CD4-positive, alpha-beta T cell treated with Interleukin-6 for 4 hours (primary cell): ENCODE measurements at regions not wholly inside any gene's neighbourhood (a gene's known extent, or its start where the extent isn't known, plus 50 kb on each side); places are given as distances from the start of the nearest gene placed in this dataset.
"Not testable (repeated sequence)": the region's sequence is repeated elsewhere in the genome, so short reads cannot be mapped to it uniquely, and the experiment has no call there.

Experiments used
- DNase-seq: peaks from one replicate; pipeline ENCODE4 v3.0.0-alpha.2; 2020; ENCODE audit warnings: mixed read lengths

DNA sequence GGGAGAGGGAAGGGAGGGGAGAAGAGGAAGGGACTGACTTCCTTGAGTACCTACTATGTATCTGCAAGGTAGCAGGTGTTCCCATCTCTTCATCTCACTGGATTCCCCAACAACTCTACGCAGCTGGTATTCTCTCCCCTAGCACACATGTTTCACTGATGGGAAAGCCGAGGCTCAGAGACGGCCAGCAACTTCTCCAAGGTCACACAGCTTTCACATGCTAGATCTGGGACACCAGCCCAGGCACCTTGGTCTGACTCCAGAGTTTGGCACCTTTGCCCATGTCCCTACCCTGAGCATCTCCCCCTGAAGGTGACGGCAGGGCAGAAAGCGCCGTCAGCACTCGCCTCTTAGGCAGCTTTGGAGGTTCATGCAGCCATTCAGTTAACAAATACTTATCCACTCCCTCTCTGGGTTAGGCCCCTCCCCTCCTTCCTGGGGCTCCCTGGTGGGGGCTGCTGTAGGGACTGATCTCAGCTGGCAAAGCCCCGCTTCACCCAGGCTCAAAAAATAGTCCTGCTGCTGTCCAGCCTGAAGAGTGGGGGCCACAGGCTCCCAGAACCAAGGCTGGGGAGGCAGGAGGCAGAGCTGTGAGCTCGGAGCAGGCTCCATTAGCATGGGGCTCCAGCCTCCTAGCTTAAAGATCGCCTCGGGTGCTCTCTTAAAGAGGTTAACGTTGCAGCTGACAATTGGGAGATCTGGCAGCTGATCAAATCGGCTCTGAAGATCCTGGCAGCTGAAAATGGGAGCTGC is 79.4 kb downstream of the IGLL1 start:
- no peak for DNase-seq

DNA sequence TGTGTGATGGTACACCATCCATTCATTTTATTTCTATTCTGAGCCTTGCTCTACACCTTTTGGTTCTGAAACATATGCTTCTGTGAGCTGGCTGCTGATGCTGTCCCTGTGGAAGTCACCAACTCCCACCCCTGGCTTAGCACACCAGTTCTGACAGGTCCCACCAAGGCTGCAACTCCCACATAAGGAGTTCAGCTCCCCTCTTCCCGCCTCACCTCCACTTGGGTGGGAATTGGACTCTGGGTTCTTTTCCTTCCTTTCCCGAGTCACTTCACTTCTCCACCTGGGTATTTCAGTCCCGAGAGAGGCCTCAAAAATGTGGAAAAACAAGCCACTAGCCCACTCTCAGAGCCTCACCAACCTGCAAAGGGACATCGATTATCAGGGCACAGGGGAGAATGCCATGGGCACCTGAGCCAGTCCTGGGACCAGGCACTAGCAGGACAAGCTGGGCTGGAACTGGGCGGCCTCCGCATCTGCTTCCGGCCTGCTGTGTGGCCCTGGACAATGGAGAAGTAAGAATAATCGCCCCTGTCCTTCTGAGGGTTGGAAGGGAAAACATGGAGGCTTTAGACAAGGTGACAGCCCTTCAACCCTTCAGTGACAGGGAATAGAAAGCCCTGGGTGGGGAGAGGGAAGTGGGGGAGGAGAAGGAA is 80.1 kb downstream of the IGLL1 start:
- DNase-seq: no peak

DNA sequence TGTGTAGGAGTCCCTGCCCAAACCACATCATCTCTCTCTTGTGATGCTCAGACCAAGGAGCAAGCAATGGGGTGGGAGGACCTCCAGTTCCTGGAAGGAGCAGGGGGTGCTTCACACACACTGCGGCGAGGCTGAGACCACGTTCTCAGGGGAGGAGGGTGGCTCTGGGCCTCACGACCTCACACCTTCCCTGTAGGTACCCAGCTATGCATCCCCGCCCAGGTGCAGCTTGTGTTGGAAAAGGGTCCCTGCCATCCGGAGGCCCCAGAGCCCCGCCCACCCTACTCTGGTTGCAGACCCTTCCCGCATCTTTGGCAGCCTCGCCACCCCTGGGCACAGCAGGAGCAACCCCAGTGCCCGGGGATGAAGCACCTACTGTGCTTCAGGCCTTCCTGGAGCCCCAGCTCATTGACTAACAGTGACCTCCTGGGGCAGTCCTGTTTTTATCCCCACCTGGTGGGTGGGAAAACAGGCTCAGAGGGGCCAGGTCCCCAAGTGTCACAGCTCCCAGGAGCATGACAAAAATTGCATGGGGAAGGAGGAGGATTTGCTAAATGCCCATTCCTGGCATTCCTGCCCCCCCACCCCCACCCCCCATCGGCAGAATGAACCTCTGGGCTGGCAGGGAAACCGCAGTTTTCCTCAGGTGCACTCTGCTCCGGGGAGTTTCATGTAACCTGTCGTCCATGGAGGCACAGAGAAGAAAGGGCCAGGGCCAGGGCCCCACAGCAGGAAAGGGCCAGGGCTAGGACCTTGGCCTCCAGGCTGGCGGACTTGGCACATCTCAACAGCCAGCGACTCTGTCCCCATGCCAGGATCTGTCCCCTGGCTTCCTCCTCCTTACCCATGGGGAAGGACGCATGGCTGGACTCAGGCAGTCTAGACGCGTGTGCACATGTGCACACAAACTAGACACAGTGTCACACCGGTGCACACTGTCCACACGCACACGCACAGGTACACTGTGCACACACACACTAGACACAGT is 81.0 kb downstream of the IGLL1 start:
- no peak for DNase-seq

DNA sequence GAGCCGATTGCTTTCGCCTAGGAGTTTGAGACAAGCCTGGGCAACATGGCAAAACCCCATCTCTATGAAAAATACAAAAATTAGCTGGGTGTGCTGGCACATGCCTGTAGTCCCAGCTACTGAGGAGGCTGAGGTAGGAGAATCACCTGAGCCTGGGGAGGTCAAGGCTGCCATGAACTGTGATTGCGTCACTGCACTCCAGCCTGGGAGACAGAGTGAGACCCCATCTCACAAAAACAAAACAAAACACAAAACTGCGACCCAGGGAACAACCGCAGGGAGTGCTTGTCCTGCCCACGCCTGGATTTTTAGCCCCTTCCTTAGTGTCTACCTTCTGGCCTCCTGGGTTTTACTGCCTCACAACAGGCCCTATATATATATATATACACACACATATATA is 82.2 kb downstream of the IGLL1 start:
- not testable (repeated sequence) for DNase-seq

DNA sequence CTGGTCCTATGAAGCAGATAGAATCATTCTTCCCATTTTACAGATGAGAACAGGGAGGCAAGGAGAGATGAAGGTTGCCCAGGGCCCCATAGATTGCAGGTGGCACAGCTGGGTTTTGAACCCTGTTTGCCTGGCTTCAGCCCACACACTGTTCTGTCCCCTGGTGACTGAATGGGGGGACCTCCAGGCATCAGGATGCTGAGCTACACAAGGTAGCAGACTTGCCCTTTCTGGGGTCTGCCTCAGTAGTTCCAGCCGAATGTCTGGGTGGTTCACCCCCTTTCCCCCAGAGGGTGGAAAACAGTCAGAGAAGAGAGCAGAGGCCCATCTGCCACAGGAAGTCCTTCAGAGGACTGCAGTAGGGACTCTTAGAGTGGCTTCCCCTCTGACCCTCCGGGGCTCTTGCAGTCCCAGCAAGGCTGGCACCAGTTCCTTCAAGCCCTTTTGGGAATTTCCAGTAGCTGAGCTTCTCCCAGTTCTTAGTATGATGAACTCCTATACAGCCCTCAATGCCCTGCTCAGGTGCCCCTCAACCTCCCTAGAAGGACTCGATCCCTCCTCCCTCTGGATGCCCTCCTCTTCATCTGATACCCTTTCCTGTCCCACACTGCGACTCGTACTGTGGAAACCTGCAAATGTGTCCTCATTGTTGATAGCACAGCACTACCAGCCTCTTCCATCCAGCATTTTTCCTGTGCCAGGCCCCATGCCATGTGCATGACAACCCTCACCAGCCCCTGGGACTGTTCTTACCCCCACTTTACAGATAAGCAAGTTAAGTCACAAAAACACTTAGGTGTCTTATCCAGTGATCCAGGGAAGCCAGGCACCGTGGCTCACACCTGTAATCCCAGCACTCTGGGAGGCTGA is 82.8 kb downstream of the IGLL1 start:
- DNase-seq: no peak

DNA sequence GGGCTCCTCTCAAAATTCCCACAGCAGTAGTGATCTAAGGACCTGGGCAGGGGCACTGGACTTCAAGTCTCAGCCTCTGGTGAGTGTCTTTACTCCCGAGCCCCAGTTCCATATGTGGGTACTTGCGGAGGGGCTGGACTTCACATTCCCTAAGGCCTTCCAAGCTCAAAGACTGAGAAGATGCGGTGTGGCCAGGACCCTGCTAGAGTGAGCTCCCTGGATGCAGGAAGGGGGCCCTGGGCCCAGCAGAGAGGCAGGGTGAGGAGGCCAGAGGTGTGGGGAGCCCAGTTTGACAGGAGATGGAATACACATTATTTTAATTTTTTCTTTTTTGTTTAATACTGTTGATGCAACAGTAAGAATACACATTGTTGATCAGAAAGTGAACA is 83.7 kb downstream of the IGLL1 start:
- no peak for DNase-seq

DNA sequence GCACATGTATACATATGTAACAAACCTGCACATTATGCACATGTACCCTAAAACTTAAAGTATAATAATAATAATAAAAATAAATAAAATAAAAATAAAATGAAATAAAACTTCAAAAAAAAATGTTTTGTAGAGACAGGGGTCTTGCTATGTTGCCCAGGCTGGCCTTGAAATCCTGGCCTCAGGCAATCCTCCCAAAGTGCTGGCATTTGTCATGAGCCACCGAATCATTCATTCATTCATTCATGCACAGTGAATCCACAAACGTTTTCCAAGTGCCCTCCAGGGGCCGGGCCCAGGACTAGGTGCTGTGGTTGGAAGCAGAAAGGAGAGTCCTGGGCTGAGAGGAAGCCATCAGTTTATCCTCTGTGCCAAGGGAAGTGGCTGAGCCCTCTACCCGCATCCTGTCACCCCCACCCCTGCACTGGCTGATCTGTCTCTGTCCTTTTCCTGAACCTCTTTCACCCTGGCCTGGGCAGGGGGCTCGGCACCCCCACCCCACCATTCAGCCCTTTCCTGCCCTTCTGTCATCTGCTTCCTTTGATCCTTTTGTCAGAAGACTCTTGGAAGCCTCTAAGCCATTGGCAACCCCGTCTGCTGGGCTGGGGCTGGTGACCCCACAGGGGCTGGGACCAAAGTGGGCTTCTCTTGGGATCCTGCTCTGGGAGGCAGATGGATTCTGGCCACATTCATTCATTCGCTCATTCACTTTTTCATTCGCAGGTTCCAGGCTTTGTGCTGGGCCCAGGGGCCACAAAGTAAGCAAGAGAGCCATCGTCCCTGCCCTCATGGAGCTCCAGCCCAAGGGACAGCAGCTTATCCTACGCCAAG is 84.3 kb downstream of the IGLL1 start:
- DNase-seq: peak; percentile 23

DNA sequence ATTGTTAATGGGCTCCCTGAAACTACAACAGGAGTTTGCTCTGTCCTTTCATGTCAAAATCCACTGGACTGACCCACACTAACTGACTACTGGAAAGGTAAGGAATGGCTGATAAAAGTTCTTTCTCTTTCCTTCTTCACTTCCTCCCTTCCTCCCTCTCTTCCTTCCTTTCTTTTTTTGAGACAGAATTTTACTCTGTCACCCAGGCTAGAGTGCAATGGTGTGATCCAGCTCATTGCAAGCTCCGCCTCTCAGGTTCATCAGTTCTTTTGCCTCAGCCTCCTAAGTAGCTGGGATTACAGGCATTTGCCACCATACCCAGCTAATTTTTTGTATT is 85.2 kb downstream of the IGLL1 start:
- DNase-seq: no peak

DNA sequence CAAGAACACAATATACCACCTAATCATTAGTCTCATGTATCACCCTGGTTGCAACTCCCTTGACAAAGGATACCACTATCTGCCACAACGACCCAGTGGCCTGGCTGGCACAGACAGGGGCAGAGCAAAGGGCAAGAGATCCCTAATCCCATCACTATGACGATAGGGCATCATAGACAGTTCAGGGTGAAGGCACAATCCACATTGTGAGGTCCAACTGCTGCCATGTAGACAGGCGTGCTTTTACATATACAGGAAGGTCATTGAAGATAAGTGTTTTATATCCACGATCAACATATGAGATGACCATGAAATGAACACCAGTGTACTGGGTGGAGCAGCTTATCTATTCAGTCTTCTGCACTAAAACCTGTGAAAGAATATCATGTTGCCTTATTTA is 94.6 kb downstream of the IGLL1 start:
- no peak for DNase-seq

DNA sequence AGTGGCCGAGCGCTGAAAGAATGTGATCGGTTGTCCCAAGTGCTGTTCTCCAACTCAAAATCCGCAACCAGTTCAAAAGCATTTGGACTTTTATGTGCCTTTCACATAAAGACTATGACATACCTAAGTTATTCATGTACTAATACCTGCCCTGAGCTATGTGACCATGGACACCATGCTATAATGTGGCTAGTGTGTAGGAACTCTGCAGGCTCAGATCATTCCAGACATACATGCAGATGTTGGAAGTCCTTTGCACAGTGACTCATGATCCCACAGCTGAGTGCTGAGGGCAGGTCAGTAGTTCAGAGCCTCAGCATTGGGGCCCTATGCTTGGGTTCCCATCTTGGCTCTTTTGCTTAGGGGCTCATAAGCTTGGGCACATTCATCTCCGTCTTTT is 95.4 kb downstream of the IGLL1 start:
- no peak for DNase-seq

DNA sequence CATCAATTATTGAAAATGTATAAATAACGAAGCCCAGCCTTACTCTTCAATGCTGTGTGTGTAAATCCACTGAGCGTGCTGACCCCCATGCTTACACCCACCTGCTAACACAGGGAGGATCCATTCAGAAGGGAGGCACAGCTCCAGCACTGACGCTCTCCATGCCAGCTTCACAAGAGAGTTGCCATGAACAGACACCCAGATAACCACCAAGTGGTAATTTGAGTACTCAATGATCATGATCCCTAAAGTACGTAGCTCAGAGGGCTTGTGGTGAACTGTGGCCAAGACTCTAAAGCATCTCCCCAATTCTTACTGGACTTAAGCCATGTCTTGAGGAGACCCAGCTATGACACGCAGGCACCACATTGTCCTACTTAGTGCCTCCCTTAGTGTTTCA is 98.7 kb downstream of the IGLL1 start:
- DNase-seq: no peak

DNA sequence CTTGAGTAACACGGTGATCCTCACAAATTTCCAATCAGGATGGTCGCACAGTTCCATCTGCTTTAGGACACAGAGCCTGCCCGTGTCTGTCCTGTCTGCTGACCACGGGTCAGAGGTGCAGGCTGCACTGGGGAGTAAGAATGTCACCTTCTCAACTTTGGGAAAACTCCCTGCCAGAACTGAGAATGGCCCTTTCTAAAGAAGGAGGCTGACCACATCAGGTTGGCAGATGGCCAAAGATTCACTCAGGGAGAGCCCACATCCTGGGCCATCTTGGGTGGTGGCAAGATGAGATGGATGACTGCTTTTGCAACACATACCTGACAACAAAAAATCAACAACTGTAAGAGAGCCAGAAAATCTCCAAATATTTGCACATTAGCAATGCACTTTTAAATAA is 101.9 kb downstream of the IGLL1 start:
- no peak for DNase-seq

DNA sequence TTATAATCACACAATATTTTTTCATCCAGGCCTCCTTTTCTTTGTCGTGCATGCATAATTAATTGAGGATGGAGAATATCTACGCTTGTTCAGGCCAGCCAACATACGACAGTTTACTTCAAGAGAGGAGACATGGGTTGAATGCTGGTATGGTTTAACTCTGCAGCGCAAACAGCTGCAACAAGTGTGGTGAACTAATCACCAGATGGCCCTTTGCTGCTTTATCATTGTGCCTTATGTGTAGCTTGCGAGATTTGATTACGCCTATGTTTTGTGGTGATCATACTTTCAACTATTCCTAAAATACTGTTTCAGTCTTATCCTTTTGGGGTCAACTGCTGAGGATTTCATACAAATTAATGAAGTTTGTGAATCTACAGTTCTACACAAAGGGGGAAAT is 105.6 kb downstream of the IGLL1 start:
- not testable (repeated sequence) for DNase-seq

DNA sequence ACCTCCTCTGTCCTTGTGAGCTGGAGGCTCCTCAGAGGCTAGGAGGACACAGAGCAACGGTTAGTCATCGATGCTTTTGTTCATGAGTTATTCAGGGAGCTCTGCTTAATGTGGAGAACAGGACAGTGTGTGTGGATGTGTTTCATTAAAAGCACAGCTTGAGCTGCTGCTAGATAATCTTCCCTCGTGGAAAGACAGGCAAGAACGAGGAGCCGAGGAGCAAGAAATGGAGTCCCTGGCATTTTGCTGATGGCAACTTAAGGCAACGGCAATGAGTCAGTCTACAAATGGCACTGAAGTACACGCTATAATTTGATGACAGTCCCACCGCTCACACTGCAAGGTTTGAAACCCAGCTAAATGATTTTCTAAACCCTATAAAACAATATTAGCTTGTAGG is 106.2 kb downstream of the IGLL1 start:
- DNase-seq: no peak

DNA sequence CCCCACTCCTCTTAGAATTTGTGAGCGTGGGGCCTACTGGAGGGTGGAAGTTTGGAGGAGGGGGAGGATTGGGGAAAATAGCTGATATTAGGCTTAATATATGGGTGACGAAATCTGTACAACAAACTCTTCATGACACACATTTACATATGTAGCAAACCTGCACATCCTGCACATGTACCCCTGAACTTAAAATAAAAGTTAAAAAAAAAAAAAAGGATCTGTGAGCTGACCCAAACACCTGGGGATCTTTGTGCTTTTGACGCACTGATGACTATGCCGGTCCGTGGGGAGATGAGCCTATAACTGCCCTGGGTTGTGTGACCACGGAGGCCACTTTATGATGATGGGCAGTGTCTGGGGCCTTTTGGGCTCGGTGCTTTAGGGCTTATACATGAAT is 107.7 kb downstream of the IGLL1 start:
- not testable (repeated sequence) for DNase-seq

DNA sequence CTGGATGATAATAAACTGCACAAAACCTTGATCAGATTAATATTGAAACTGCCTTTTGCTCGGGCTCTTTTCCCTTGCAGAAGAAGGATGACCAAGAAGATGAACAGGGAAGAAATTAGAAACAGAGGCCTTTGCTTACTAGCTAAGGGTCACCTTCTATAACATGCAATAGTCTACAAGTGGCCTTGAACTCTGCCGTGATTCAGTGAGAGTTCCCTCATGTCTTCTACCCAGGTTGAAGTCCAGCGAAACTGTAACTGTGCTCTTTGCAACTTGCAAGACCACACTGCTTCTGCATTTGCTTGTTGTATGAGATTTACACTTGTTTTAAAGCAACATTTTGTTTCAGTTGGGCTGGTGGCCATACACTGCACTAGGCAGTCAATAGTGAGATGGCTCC is 108.4 kb downstream of the IGLL1 start:
- no peak for DNase-seq

DNA sequence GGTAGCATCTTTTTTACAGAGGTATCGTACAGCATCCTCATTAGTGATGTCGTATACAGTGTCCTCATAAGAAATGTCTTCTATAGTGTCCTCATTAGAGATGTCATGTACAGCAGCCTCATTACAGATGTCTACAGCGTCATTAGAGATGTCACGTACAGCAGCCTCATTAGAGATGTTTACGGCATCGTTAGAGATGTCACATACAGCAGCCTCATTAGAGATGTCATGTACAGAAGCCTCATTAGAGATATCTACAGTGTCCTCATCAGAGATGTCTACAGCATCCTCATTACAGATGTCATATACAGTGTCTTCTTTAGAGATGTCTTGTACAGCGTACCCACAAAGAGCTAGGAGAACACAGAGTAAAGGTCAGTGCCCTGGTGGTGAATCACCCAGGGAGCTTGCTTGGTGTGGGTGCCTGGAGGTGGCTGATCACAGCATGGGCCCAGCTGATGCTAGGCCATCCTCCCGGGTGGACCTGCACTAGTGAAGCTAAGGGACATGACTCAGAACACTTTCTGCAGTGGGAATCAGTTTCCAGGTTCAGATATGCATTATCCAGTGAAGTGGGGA is 109.2 kb downstream of the IGLL1 start:
- no peak for DNase-seq

DNA sequence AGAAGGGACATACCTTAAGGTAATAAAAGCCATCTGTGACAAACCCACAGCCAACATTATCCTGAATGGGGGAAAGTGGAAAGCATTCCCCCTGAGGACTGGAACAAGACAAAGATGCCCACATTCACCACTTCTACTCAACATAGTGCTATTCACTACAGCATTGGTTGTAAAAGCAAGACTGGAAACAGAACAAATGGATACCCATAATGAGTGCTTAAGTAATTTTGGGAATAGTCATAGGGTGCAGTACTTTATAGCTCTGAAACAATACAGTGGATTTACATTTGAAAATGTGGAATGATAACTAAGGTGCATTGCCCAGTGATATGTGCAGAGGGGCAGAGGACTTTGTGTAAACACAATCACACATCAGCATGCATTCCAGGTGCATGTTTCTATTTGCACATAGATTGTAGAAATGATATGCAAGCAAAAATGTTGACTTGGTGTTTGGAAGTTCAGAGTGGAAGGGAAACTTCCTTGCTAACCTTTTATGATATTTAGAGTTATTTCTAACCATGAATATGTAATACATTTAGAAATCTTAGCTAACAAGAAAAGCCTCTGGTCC is 112.3 kb downstream of the IGLL1 start:
- no peak for DNase-seq

DNA sequence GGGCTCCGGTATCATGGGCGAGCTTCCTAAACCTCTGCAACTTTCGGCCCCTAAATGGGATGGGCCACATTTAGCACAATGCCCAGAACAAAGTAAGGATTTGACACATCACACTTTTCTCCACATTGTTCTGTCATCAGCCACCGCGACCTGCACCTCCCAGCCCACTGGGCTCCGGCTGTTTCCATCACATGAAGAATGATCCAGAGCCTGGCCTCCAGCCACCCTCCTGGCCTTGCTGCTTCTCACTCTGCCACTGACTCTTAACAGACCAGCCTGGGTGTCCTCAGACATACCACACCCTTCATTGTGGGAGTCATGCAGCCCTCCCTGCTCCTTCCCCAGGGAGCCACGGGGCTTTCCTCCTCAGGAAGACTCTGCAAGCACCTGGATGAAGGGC is 113.7 kb downstream of the IGLL1 start:
- no peak for DNase-seq

DNA sequence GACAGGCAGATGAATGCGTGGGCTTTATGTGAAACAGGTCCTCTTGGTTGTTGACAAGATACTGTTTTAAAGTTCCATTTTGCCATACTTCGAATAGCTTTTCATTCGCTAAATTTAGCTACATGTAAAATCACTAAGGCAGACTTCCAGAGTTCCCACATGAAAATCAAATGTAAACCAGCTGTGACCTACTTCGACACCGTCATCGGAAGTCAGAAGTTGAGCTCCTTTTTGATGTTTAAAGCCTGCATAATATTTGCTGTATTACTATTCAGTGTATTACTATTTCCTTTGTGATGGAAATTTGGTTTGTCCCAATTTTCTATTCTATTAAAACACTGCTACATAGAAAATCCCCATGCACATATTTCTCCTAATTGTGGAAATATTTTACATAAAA is 115.3 kb downstream of the IGLL1 start:
- not testable (repeated sequence) for DNase-seq

DNA sequence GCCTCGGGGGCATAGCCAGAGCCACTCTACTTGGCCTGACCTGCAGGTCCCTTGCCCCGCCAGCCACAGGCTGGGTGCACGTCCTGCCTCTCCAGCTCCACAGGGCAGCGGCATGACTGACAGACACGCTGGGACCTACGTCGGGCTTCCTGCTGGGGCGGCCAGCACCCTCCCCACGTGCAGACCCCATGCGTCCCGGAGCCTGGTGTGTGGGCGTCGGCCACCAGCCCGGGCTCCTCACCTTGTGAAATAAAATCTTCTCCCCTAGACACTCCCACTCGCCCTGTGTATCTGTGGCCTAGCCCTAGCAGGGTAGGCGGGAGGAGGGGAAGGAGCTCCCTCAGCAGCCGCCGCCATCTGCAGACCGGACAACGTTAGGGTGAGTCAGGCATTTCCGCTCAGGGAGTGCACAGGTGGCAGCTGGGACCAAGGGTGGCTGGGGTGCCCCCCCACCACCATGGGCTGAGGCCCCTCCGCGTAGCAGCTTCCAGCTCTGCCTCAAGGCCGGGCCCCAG is 119.5 kb downstream of the IGLL1 start:
- DNase-seq: not testable (repeated sequence)
